Small intestine (tissue), 7 donors: ENCODE measurements at regions not wholly inside any gene's neighbourhood (a gene's known extent, or its start where the extent isn't known, plus 50 kb on each side); places are given as distances from the start of the nearest gene placed in this dataset.
"Not testable (repeated sequence)": the region's sequence is repeated elsewhere in the genome, so short reads cannot be mapped to it uniquely, and the experiment has no call there.

Experiments
- DNase-seq, 2 donors: peaks; one replicate each; pipeline versions ENCODE4 v3.0.0 to v3.0.0-alpha.2; 2013
- FAIRE-seq: peaks from 2 replicates; lab custom pipeline; 2012; peaks lifted over from hg19 to GRCh38; lab: Jason Lieb, UNC
- H3K27ac ChIP-seq, 3 donors: one replicate each; pipeline ENCODE4 v1.5.1; 2013; ENCODE audit warnings: low read length in 2 of 3, mild to moderate bottlenecking in 2 of 3, control low read depth in 1 of 3, inconsistent platforms in 1 of 3, low read depth in 1 of 3, moderate library complexity in 1 of 3
- H3K27me3 ChIP-seq, 3 donors: one replicate each; pipeline ENCODE4 v1.6.1; 2013; ENCODE audit warnings: low read length in 3 of 3, inconsistent platforms in 1 of 3; ENCODE audit not compliant: control insufficient read depth in 3 of 3, insufficient read depth in 3 of 3
- H3K36me3 ChIP-seq, 3 donors: one replicate each; pipeline ENCODE4 v1.6.1; 2013; ENCODE audit warnings: low read length in 3 of 3, inconsistent platforms in 1 of 3, low read depth in 1 of 3, mild to moderate bottlenecking in 1 of 3, moderate library complexity in 1 of 3; ENCODE audit not compliant: control insufficient read depth in 3 of 3, insufficient read depth in 2 of 3
- H3K4me1 ChIP-seq, 3 donors: one replicate each; pipeline ENCODE4 v1.6.1; 2013; ENCODE audit warnings: low read length in 2 of 3, inconsistent platforms in 1 of 3, low read depth in 1 of 3, mild to moderate bottlenecking in 1 of 3, moderate library complexity in 1 of 3; ENCODE audit not compliant: control insufficient read depth in 3 of 3, insufficient read depth in 2 of 3
- H3K4me3 ChIP-seq, 3 donors: one replicate each; pipeline ENCODE4 v1.5.1; 2013; ENCODE audit warnings: low read length in 3 of 3, control low read depth in 1 of 3, inconsistent platforms in 1 of 3, low read depth in 1 of 3, mild to moderate bottlenecking in 1 of 3, moderate library complexity in 1 of 3
- H3K9me3 ChIP-seq, 2 donors: one replicate each; pipeline ENCODE4 v1.6.1; 2013; ENCODE audit warnings: low read depth in 1 of 2, low read length in 1 of 2; ENCODE audit not compliant: control insufficient read depth in 2 of 2, insufficient read depth in 1 of 2
- WGBS, 3 donors: extraction: QIAGEN DNeasy Blood & Tissue Kit; methylation state at CpG; one replicate each; pipeline ENCODE4 v1.1.7; 2013; 5-methylcytosine and 5-hydroxymethylcytosine counted together
- donor health status: healthy with polysubstance abuse.
- donor health status: control.
- donor health status: control.
- donor health status: Bipolar disorder and iron deficiency.
- donor health status: healthy.

- not testable (repeated sequence) for H3K4me1 ChIP-seq, H3K27me3 ChIP-seq, FAIRE-seq, H3K36me3 ChIP-seq, H3K9me3 ChIP-seq
- Histone ChIP-seq H3K4me3 (peak overlapping the region in 2 of 3 donors; percentile 46 to 53), H3K27ac (peak overlapping the region in 2 of 3 donors; percentile 85 to 96)
- WGBS, 3 donors, result 7 to 52% (median 29%) methylated on average over 27 of the region's 27 CpGs
- peak; percentile 54 to 60 for DNase-seq
These were observed 967.7 kb upstream of the DEFB115 start for GRCh38 chr20:30289711-30290141.

GRCh38 chr20:30290361-30291063, 967.0 kb upstream of the DEFB115 start:
- H3K36me3 ChIP-seq, H3K4me1 ChIP-seq, FAIRE-seq, H3K27me3 ChIP-seq, H3K9me3 ChIP-seq: not testable (repeated sequence)
- DNase-seq, result peak; percentile 85 to 89
- Histone ChIP-seq H3K4me3 (peak overlapping the region in 1 of 3 donors; percentile 11), H3K27ac (peak overlapping the region in 2 of 3 donors; percentile 85 to 96)
- WGBS, 3 donors, result 4 to 37% (median 37%) methylated on average over 20 to 27 of the region's 27 CpGs

- H3K36me3 ChIP-seq, H3K27ac ChIP-seq, H3K27me3 ChIP-seq, H3K4me1 ChIP-seq, H3K4me3 ChIP-seq, FAIRE-seq, DNase-seq, H3K9me3 ChIP-seq: not testable (repeated sequence)
- WGBS, 3 donors, result 13 to 34% (median 27%) methylated on average over 2 to 3 of the region's 4 CpGs
These were observed 966.4 kb upstream of the DEFB115 start for GRCh38 chr20:30291064-30291379.

DNA sequence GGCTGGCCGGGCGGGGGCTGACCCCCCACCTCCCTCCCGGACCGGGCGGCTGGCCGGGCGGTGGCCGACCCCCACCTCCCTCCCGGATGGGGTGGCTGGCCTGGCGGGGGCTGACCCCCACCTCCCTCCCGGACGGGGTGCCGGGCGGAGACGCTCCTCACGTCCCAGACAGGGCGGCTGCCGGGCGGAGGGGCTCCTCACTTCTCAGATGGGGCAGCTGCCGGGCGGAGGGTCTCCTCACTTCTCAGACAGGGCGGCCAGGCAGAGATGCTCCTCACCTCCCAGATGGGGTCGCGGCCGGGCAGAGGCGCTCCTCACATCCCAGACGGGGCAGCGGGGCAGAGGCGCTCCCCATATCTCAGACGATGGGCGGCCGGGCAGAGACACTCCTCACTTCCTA, 965.8 kb upstream of the DEFB115 start:
- WGBS, 3 donors, result 92 to 96% (median 96%) methylated on average over 14 to 32 of the region's 32 CpGs
- H3K9me3 ChIP-seq, H3K4me3 ChIP-seq, FAIRE-seq, H3K36me3 ChIP-seq, H3K27ac ChIP-seq, H3K27me3 ChIP-seq, DNase-seq, H3K4me1 ChIP-seq: not testable (repeated sequence)

- not testable (repeated sequence) for DNase-seq, FAIRE-seq
These were observed 962.1 kb upstream of the DEFB115 start for GRCh38 chr20:30295396-30295795.

GRCh38 chr20:30295967-30296366, 961.5 kb upstream of the DEFB115 start:
- not testable (repeated sequence) for FAIRE-seq, H3K9me3 ChIP-seq, H3K36me3 ChIP-seq, DNase-seq, H3K27me3 ChIP-seq, H3K27ac ChIP-seq, H3K4me3 ChIP-seq, H3K4me1 ChIP-seq
- 84 to 93% (median 88%) methylated on average over 5 of the region's 9 CpGs for WGBS, 3 donors

More at GRCh38 chr20:30295396-30295795, 962.1 kb upstream of the DEFB115 start:
- not testable (repeated sequence) for H3K4me3 ChIP-seq, H3K27ac ChIP-seq, H3K36me3 ChIP-seq, H3K4me1 ChIP-seq, H3K27me3 ChIP-seq, H3K9me3 ChIP-seq
- WGBS, 3 donors, result 43 to 62% (median 61%) methylated on average over 1 of the region's 1 CpG

DNA sequence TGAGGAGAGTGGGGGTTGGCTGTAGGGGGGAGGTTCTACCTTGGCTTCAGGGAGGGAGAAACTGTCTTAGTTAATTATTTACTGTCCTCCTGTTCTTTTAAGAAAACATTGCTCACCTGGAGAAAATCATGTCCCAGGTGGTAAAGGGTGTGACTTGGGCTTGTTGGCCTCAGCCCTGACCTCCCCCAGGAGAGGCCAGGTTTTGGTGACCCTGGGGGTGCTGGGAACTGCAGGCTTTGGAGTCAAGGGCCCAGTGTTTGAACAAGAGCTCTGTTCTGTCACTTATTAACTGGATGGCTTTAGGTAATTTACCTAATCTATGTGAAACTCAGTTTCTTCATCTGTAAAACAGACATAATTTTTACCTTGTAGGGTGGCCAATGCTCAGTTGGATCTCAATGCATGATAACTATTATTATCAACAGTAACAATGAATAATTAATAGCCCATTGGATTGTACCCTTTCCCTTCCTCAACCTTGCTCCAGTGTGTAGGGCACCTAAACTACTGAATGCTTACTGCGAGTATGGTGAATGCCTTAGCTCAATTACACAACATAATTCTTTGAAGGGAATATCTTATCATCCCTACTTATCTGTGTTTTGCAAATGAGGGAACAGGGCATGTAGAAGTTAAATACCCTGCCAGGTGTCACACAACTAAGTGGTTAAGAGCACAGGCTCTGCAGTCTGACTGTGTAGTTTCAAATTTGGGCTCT, 959.4 kb upstream of the DEFB115 start:
- not testable (repeated sequence) for H3K4me3 ChIP-seq, FAIRE-seq

DNA sequence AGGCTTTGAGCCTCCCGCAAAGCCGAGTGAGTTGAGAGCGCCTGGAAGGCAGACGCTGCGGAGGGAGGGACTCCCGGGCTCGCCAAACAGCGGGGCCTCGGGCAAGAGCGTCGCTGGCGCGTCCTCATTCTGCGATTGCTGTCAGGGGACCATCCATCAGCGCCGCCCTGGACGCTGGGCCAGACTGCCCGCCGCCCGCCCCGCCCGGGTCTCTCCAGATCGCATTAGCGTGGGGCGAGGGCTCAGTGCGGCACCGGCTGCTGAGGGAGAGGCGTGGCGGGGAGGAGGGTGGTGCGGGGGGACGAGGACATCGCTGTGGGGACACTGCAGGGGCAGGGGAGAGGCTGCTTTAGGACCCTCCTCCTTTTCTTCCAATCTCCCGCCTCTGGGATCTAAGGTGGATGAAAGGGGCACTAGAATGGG, 957.2 kb upstream of the DEFB115 start:
- WGBS, 3 donors, result 6 to 27% (median 19%) methylated on average over 32 to 33 of the region's 33 CpGs
- not testable (repeated sequence) for DNase-seq, H3K4me1 ChIP-seq, H3K4me3 ChIP-seq, H3K27ac ChIP-seq, H3K36me3 ChIP-seq, H3K9me3 ChIP-seq, H3K27me3 ChIP-seq, FAIRE-seq

More for the DNA sequence above, 959.4 kb upstream of the DEFB115 start:
- H3K9me3 ChIP-seq, H3K36me3 ChIP-seq, H3K27me3 ChIP-seq, H3K4me1 ChIP-seq: not testable (repeated sequence)
- peak in 1 of 2 donors; percentile 77 for DNase-seq
- WGBS, 3 donors, result 22 to 76% (median 43%) methylated on average over 1 of the region's 1 CpG
- peak overlapping the region in 1 of 3 donors; percentile 31 for H3K27ac ChIP-seq
